ENCODE measurements at regions not wholly inside any gene's neighbourhood (a gene's known extent, or its start where the extent isn't known, plus 50 kb on each side); places are given as distances from the start of the nearest gene placed in this dataset.

GRCh38 chr6:47413752-47414422 lies 63.7 kb upstream of the CD2AP start:
- Histone ChIP-seq H2BK5ac (ENCODE audit: low read depth, low read length, poor library complexity, severe bottlenecking) (no peak overlapping the region), H2AK5ac (ENCODE audit: low read length, severe bottlenecking) (no peak overlapping the region), H2AFZ (ENCODE audit: low read depth, low read length) (no peak overlapping the region), H2BK120ac (ENCODE audit: low read depth, low read length) (peak overlapping the region; percentile 34), H3K4me2 (ENCODE audit: low read length, poor library complexity, severe bottlenecking) (peak overlapping the region; percentile 39), H3K4me1 (ENCODE audit: control insufficient read depth, insufficient read depth, low read depth, low read length) (peaks cover 1% of the 10 kb centered on the region), H3K4me3 (ENCODE audit: insufficient read depth in 1 of 2, low read depth in 1 of 2, low read length in 2 of 2) (peak overlapping the region in 1 of 2 experiments; percentile 69), H3K14ac (ENCODE audit: low read length in 2 of 2) (no peak overlapping the region), H4K8ac (ENCODE audit: low read length) (no peak overlapping the region), H3K27me3 (ENCODE audit: control insufficient read depth in 1 of 2, insufficient read depth in 1 of 2, low read length in 2 of 2) (no peaks in the 10 kb centered on the region), H4K91ac (ENCODE audit: low read length) (no peak overlapping the region), H3K23ac (ENCODE audit: low read length in 2 of 2) (no peak overlapping the region), H3K4ac (ENCODE audit: low read depth in 1 of 2, low read length in 2 of 2) (no peak overlapping the region), H3K79me1 (replicated peaks; ENCODE audit: low read length, poor library complexity, severe bottlenecking) (no peaks in the 10 kb centered on the region), H3K36me3 (ENCODE audit: control insufficient read depth in 1 of 2, insufficient read depth in 2 of 2, low read depth in 1 of 2, low read length in 2 of 2) (no peaks in the 10 kb centered on the region), H2BK15ac (ENCODE audit: low read depth, poor library complexity, severe bottlenecking) (no peak overlapping the region), H3K9ac (ENCODE audit: low read length) (peak overlapping the region; percentile 84), H2BK12ac (ENCODE audit: low read length in 2 of 2) (peak overlapping the region; percentile 84 to 89), H3K18ac (ENCODE audit: low read depth in 1 of 2, low read length in 2 of 2) (peak overlapping the region in 1 of 2 experiments; percentile 33), H3K27ac (ENCODE audit: low read length, poor library complexity, severe bottlenecking) (peak overlapping the region; percentile 66), H3K9me3 (ENCODE audit: control insufficient read depth, low read length) (no peaks in the 10 kb centered on the region)
- WGBS = 24% methylated on average over 3 of the region's 4 CpGs
- DNase-seq = peak; percentile 84

GRCh38 chr6:47414423-47415167 lies 63.0 kb upstream of the CD2AP start:
- H2BK15ac ChIP-seq (ENCODE audit: low read depth, poor library complexity, severe bottlenecking) = no peak overlapping the region
- H3K4ac ChIP-seq (ENCODE audit: low read depth in 1 of 2, low read length in 2 of 2) = no peak overlapping the region
- peak overlapping the region; percentile 16 for H4K8ac ChIP-seq (ENCODE audit: low read length)

GRCh38 chr6:47416396-47417345 lies 60.9 kb upstream of the CD2AP start:
- H3K23ac ChIP-seq (ENCODE audit: low read length in 2 of 2) = no peak overlapping the region
- H3K27me3 ChIP-seq (ENCODE audit: control insufficient read depth in 1 of 2, insufficient read depth in 1 of 2, low read length in 2 of 2) = no peaks in the 10 kb centered on the region
- H3K79me1 ChIP-seq (replicated peaks; ENCODE audit: low read length, poor library complexity, severe bottlenecking) = no peaks in the 10 kb centered on the region
- H2BK5ac ChIP-seq (ENCODE audit: low read depth, low read length, poor library complexity, severe bottlenecking) = no peak overlapping the region
- no peaks in the 10 kb centered on the region for H3K36me3 ChIP-seq (ENCODE audit: control insufficient read depth in 1 of 2, insufficient read depth in 2 of 2, low read depth in 1 of 2, low read length in 2 of 2)
- no peak overlapping the region for H3K9ac ChIP-seq (ENCODE audit: low read length)
- no peak overlapping the region for H2BK120ac ChIP-seq (ENCODE audit: low read depth, low read length)
- H3K4me3 ChIP-seq (ENCODE audit: insufficient read depth in 1 of 2, low read depth in 1 of 2, low read length in 2 of 2) = no peak overlapping the region
- H4K91ac ChIP-seq (ENCODE audit: low read length) = no peak overlapping the region
- no peak overlapping the region for H2BK12ac ChIP-seq (ENCODE audit: low read length in 2 of 2)
- H3K27ac ChIP-seq (ENCODE audit: low read length, poor library complexity, severe bottlenecking) = no peak overlapping the region
- H3K4me1 ChIP-seq (ENCODE audit: control insufficient read depth, insufficient read depth, low read depth, low read length) = peaks cover 3% of the 10 kb centered on the region
- H2BK15ac ChIP-seq (ENCODE audit: low read depth, poor library complexity, severe bottlenecking) = no peak overlapping the region
- no peak overlapping the region for H2AFZ ChIP-seq (ENCODE audit: low read depth, low read length)
- 98% methylated on average over 4 of the region's 4 CpGs for WGBS
- H2AK5ac ChIP-seq (ENCODE audit: low read length, severe bottlenecking) = peak overlapping the region; percentile 44
- no peak for DNase-seq
- no peak overlapping the region for H3K14ac ChIP-seq (ENCODE audit: low read length in 2 of 2)
- H3K9me3 ChIP-seq (ENCODE audit: control insufficient read depth, low read length) = no peaks in the 10 kb centered on the region
- no peak overlapping the region for H3K4ac ChIP-seq (ENCODE audit: low read depth in 1 of 2, low read length in 2 of 2)
- no peak overlapping the region for H3K4me2 ChIP-seq (ENCODE audit: low read length, poor library complexity, severe bottlenecking)
- H3K18ac ChIP-seq (ENCODE audit: low read depth in 1 of 2, low read length in 2 of 2) = no peak overlapping the region
- no peak overlapping the region for H4K8ac ChIP-seq (ENCODE audit: low read length)

More at GRCh38 chr6:47414423-47415167, 63.0 kb upstream of the CD2AP start:
- H2BK12ac ChIP-seq (ENCODE audit: low read length in 2 of 2) = no peak overlapping the region
- peak overlapping the region; percentile 84 for H3K9ac ChIP-seq (ENCODE audit: low read length)
- peaks cover 1% of the 10 kb centered on the region for H3K4me1 ChIP-seq (ENCODE audit: control insufficient read depth, insufficient read depth, low read depth, low read length)
- no peak overlapping the region for H2BK5ac ChIP-seq (ENCODE audit: low read depth, low read length, poor library complexity, severe bottlenecking)
- H2AK5ac ChIP-seq (ENCODE audit: low read length, severe bottlenecking) = no peak overlapping the region
- no peaks in the 10 kb centered on the region for H3K9me3 ChIP-seq (ENCODE audit: control insufficient read depth, low read length)
- H3K23ac ChIP-seq (ENCODE audit: low read length in 2 of 2) = no peak overlapping the region
- peak overlapping the region in 1 of 2 experiments; percentile 32 for H3K18ac ChIP-seq (ENCODE audit: low read depth in 1 of 2, low read length in 2 of 2)
- peak overlapping the region; percentile 66 for H3K27ac ChIP-seq (ENCODE audit: low read length, poor library complexity, severe bottlenecking)
- H3K79me1 ChIP-seq (replicated peaks; ENCODE audit: low read length, poor library complexity, severe bottlenecking) = no peaks in the 10 kb centered on the region
- no peak overlapping the region for H4K91ac ChIP-seq (ENCODE audit: low read length)
- no peaks in the 10 kb centered on the region for H3K36me3 ChIP-seq (ENCODE audit: control insufficient read depth in 1 of 2, insufficient read depth in 2 of 2, low read depth in 1 of 2, low read length in 2 of 2)
- WGBS = 52% methylated on average over 11 of the region's 14 CpGs
- peak overlapping the region; percentile 59 for H3K4me2 ChIP-seq (ENCODE audit: low read length, poor library complexity, severe bottlenecking)
- peak overlapping the region in 1 of 2 experiments; percentile 69 for H3K4me3 ChIP-seq (ENCODE audit: insufficient read depth in 1 of 2, low read depth in 1 of 2, low read length in 2 of 2)
- no peak overlapping the region for H2AFZ ChIP-seq (ENCODE audit: low read depth, low read length)
- H3K27me3 ChIP-seq (ENCODE audit: control insufficient read depth in 1 of 2, insufficient read depth in 1 of 2, low read length in 2 of 2) = no peaks in the 10 kb centered on the region
- peak; percentile 92 for DNase-seq
- H2BK120ac ChIP-seq (ENCODE audit: low read depth, low read length) = no peak overlapping the region
- H3K14ac ChIP-seq (ENCODE audit: low read length in 2 of 2) = no peak overlapping the region

Measured in mesenchymal stem cell (in vitro differentiated cells and primary cell).